Amniotic epithelial cell (primary cell): ENCODE measurements at regions not wholly inside any gene's neighbourhood (a gene's known extent, or its start where the extent isn't known, plus 50 kb on each side); places are given as distances from the start of the nearest gene placed in this dataset.

Source experiments
- DNase-seq: peaks from one replicate; pipeline ENCODE4 v3.0.0-alpha.2; 2010; ENCODE audit warnings: low read depth

DNA sequence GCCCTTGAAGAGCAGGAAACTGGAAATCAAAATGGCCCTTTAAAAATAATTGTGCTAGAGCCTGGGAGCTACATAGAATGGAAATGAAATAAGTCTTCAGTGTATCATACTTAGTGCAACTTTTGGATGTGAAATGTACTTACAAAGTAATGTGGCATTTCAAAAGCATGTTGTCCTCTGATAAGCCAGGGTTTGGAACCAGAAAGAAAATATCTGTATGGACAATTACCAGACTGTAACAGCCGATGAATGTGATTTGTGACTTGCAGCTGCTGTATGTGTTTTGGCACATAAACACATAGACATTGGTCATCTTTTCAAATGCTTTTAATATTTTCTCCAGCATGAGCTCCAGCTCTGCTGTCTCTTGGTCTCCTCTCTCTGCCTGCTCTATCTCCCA is 546.4 kb downstream of the OMA1 start:
- no peak for DNase-seq

DNA sequence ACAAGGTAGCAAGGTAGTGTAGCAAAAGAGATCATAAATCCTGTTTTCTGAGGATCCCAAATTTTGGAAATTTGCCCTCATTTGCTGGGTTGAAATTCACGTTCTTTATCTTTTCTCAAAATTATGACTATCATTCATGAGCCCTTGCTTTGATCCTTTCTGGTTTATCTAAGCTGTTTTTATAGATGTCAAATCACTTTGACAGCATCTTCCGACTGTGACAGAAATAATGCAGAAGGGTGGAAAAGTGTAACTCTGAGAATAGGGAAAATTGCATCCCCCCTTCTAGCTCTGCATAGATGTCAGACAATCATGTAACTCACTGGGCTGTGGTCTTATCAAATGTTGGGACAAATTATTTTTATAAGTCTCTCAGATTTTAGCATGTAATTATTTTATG is 550.1 kb downstream of the OMA1 start:
- no peak for DNase-seq

DNA sequence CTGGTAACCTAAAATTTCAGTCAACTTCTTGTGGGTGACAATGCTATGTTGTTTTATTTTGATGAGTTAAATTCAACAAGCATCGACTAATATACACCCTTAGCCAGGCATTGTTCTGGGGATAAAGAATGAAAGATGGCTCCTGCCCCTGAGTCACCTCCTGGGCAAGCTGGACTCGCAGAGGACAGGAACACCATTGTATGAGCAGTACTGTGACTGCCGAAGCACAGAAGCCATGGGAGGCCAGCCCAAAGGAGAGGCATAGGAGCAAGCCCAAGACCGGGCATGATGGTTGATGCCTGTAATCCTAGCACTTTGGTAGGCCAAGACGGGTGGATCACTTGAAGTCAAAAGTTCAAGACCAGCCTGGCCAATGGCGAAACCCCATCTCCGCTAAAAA is 555.2 kb downstream of the OMA1 start:
- DNase-seq, result no peak

DNA sequence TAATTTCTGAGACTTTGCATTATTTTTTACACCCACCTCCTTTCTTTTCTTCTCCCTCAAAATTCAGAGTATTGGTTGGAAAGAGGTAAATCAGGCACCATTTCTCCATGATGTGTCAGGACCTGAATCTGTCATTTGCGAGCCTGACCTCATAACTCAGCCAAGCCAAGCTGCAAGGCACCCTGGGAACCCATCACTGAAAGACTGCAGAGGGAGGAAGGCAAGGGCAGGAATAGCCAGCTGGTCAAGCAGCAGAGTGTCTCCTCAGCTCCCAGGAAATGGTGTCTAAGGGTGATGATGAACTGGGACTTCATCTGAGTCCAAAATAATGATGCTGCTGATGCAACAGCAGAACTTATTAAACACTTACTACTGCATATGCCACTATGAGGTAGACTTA is 556.6 kb downstream of the OMA1 start:
- DNase-seq, result no peak

DNA sequence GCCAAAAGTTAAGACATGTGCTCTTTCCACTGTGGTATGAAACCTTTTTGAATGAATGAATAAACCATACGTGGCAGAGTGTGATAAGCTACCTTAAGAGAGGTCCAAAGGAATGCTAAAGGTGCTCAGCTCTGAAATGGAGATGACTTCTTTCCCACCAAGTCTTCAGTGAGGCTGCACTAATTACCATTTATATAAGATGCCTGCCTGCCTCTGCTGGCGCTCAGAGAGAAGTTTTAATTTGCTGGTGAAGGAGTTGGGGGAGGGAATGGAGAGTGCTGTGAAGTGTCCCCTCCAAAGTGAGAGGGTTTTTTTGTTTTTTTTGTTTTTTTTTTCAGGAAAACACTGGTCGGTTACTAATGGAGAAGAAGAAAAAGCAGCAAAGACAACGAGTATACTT is 559.0 kb downstream of the OMA1 start:
- no peak for DNase-seq

DNA sequence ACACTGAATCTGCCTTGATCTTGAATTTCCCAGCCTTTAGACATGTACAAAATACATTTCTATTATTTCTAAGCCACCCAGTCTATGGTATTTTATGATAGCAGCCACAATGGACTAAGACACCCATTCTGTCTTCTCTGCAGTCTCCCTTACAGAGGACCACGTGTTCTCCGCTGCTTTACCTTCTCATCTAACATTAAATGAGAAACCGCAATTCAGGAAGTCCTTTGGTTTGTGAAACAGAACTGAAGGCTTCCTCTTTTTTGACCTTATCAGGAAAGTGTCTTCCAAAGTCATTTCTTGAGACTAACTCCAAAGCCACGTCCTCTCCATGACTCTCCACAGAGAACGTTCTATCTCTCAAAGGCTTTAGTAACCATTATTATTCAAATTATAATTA is 560.1 kb downstream of the OMA1 start:
- DNase-seq, result no peak

DNA sequence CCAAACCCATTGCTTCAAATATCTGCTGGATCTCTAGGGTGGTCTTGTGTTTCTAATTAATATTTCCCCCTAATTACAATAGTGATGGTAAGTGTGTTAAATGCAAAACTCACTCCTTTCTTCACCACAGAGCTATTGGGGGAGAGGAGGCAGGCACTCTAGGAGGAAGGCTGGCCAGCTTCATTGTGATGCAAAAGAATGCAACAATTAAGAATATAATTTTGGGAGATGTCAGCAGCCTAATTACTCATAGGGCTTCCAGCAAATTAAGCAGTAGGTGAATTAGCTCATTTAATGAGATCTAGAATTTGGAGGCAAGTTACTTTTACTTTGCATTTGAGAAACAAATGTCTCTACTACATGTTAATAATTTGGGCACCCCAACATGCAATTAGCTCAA is 560.4 kb upstream of the DAB1 start:
- DNase-seq, result no peak

DNA sequence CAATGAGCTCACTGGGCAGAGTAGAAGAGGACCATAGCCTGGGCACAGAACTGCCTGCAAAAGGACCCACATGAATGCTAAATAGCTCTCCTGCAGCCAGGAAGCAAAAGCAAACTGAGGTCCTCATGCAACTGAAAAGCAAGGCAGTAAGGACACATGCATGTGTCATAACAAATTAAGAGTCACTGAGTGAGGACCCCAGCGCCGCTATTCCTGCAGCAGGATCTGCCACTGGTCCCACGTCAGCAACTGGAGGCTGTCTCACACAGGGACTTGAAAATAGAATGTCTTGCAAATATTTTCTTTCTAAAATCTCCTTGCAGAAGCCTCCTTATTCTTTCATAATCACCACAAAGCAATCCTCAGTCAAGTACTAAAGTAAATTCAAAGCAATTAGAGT is 559.6 kb upstream of the DAB1 start:
- no peak for DNase-seq

DNA sequence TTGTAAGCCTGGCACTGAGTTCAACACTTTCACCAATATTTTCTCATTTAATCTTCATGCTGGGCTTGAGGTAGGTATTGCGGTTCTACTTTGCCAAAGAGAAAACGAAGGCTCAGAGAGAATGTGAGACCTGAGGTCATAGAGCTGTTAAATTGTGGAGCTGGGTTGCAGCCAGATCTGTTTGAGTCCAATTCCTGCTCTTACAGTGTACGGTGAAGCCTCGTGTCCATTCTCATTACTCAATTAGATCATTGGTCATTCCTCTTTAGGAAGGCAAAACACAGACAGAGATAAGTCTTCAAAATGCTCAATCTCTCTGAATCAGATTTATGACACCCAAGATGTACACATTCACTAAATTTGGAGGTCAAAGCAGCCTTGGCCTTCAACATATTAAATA is 559.0 kb upstream of the DAB1 start:
- no peak for DNase-seq

DNA sequence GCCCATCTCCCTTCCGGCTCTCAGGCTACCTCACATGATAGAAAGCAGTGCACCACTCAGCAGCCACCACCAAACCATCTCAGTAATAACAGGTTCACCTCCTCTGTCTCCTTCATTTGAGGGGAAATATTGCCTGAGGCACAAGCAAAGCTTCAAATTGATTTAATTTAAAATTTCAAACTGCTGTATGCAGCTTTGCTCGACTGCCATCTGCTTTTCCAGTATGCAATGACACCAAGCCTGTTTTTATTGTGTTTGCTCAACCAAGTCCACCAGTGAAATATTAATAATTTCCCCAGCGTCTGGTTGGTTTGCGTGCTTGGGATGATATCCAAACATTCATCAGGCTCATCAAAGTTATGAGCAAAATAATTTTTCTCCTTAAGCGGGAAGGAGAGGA is 552.4 kb upstream of the DAB1 start:
- no peak for DNase-seq

DNA sequence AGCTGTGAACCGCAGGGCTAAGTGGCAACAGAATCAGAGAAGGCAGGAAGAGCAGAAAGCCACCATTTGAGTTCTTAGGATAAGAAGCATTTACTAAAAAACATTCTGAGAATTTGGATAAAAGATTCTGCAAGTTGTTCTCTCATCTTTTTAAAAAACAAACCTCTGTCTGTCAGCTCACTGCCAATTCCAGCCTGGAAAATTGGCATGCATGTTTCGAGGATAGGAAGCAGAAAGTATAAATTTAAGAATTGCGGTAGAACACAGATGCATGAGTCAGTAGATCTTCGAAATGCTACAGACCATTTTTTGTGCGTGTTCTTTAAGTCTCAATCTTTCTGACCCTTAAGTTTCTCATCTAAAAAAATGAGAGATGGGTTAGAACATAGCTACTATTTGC is 544.5 kb upstream of the DAB1 start:
- no peak for DNase-seq

DNA sequence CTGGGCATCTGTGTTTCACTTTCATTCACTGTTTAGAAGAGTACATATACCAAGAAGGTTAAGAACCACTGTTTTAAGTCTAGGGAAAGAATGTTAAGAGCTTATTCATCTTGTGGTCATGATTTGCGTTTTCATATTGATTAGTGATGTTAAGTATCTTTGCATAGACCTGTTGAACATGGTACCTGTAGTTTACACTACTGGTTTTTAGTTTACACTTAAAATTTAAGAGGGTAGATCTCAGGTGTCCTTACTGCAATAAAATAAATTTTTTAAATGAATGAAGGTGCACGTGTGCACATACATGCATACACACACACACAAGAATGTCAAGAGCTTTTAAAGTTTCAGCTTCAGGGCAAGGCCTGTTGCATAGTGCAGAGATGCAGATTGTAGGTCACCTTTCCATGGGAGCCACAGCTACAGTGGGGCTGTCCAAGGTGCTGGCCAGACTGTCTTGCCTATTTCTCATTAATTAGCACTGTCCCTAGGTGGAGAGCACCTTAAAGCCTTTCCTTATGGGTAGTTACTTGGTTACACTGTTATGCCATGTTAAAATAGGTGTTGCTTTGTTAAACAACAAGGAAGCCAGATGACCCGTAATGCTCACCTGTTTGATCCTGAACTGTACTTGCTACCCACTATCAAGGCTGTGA is 543.0 kb upstream of the DAB1 start:
- DNase-seq, result no peak

DNA sequence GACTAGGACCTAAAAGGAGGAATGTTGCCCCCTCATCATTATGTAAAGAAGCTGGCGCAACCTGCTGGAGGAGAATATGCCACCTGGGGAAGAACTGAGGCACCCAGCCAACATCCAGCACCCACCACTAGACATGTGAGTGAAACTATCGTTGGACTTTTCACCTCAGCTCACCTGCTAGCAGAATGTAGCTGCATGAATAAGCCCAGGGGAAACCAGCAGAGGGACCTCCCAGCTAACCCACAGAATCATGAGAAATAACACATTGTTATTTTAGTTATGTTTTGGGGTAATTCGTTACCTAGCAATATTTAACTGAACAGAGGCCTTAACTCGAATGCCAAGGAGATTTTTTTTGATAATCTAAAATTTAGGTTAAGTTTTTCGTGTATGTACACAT is 542.5 kb upstream of the DAB1 start:
- DNase-seq, result no peak

DNA sequence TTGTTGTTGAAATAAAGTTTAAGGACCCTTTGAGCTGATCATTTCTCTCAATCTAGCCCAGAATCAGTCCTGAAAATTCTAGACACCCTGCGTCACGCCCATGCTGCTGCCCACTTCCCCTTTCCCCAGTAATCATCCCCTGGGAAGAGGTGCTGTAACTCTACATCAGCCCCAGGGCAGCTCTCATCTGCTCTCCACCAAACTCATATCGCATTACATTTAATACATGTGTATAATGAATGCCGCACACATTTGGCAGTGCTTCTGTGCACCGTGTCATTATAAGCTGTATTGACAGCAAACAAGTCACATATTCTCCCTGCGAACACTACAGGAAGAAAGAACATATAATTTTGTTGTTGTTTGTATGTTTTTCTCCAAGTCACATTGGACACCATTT is 539.7 kb upstream of the DAB1 start:
- DNase-seq, result no peak

DNA sequence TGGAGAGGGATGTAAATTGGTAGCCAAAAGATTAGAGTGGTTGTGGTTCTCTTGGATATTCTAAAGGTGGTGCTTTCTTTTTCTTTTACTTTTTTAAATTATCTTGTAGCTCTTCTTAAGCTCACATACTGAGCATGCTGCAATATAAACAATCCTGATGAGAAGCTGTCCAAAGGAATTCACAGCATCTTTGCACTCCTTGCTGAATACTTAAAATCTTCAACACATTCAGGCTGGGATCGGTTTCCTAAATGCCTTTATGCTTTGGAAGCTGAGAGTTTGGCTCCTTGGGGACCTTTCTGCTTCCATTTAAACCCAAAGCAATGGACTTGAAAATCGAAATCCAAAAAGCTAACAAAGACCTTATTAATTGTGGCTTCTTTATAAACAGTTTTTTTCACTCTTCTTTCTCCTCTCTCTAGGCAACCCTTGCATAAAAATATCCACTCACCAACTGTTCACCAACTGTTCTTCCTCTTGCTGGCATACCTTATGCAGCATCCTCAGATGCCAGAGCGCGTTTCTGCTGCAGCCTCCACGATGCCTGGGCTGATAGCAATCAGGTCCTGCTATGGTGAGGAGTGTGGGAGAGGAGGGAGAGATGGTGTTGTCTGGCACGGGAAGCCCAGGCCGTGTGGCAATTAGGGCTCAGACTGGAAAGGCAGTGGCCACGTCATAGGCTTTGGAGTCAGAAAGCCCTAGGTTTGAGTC is 535.8 kb upstream of the DAB1 start:
- DNase-seq, result no peak

DNA sequence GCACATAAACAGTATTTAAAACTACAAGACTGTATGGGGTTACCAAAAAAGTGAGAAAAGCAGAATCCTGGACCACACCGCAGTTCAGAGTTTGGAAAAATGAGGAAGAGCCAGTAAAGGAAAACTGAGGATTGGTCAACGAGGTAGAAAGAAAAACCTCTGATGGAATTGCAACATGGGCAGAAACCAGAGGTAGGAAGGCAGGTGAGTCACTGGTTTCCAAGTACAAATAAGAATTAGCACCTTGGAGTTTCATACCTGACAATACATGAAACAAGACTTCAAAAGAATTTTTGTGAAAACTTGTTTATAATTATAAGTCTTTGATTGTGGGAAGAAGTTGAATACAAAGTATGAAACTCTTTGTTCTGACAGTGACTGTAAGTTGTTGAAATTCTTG is 533.7 kb upstream of the DAB1 start:
- no peak for DNase-seq

DNA sequence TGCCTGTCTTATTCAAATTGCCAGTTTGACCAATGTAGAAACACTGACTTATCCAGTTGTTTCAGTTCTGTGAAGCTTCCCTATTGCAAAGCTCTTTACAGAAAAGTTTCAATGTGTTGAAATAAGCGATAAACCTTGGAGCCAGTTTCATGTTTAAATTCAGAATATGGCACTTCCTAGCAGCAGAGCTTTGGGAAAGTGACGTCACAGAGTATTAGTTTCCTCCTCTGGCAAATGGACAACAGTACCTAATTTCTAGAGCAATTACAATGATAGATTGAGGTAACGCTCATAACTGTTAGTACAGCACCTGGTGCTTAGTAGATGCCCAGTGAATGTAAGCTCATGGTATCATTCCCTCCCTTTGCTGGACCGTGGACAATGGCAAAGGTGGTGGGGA is 527.5 kb upstream of the DAB1 start:
- DNase-seq, result no peak

DNA sequence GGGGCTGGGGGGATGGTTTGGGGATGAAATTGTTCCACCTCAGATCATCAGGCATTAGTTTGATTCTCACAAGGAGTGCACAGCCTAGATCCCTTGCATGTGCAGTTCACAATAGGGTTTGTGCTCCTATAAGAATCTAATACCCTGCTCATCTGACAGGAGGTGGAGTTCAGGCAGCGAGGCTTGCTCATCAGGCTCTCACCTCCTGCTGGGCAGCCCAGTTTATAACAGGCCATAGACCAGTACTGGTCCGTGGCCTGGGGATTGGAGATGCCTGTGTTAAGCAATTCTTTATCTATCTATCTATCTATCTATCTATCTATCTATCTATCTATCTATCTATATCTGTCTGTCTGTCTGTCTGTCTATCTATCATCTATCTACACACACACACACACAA is 525.3 kb upstream of the DAB1 start:
- no peak for DNase-seq

DNA sequence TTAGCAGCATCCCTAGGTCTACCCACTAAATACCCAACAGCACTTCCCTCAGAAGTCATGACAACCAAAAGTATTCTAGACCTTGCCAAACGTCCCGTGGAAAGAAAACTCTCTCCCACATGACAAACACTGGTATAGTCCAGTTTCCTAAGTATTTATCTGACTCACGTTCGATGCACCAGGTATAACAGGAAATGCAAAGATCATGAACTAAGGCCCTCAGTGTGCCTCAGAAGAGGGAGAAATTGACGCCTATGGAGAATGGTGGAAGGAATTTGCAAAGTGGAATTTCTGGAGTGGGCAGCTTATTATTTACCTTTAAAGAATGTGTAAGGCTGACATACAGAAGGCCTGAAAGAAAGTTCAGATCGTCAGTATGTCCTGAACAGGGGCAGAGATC is 523.6 kb upstream of the DAB1 start:
- DNase-seq, result no peak

DNA sequence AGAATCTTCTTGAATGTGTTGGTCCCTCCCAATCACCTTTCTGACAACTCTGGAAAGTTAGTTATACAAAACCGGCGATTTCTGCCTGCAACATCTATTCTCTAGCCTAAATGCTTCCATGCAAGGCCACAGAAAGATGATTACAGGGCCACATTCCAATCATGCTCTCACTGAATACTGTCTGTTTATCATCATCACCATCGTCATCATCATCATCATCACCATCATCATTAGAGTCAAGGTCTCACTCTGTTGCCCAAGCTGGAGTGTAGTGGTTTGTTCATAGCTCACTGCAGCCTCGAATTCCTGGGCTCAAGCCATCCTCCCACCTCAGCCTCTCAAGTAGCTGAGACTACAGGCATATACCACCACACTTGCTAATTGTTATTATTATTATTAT is 521.2 kb upstream of the DAB1 start:
- no peak for DNase-seq

DNA sequence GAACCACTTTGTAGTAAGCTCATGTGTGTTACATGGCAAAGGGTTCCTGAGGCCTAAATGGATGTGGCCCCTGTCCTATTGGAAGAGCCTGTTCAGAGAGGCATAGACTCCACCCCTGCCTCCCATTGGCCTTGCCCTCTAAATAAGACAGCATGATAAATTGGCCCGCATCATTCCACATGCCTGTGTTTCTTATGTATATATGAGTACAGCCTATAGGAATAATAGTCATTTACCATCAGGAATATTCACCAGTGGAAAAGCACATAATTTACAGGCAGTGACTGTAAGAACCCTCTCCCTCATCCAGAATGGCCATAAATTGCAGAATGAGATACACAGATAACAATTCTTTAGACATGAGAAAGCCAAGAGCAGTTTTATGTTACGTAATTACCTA is 519.5 kb upstream of the DAB1 start:
- no peak for DNase-seq

DNA sequence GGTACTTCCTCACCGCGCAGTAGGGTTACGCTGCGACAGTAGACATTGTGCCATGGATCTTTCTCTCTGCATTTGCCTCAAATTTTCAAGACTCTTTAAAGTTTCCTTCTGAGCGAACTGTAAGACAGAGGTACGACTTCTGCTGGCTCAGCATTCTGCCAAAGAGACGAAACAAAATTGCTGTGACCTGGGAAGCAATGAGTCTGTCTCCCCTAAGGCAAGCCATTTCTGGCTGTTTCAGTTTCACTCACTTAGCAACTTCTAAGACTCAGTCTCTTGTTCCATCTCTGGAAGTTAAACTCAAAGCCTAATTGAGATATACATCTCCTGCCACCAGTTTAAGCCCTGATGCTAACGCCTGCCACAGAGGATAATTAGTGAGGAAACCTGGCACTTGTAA is 510.9 kb upstream of the DAB1 start:
- DNase-seq, result no peak

DNA sequence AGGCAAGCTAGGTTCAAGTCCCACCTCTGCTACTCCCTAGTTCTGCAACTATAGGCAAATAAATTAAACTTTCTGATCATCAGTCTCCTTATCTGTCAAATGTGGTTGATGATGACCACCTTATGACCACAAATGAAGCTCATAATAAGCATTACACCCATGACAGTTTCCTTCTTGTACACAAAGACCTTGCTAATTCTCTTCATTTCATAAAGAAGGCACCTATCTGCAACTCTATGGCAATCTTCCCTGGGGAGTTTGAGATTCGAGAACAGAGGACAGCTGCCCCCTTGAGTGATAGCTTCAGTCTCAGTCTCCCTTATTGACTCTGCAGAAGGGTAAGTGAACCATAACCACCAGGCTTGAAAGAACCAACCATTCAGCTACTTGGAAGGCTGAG is 503.1 kb upstream of the DAB1 start:
- DNase-seq, result no peak

DNA sequence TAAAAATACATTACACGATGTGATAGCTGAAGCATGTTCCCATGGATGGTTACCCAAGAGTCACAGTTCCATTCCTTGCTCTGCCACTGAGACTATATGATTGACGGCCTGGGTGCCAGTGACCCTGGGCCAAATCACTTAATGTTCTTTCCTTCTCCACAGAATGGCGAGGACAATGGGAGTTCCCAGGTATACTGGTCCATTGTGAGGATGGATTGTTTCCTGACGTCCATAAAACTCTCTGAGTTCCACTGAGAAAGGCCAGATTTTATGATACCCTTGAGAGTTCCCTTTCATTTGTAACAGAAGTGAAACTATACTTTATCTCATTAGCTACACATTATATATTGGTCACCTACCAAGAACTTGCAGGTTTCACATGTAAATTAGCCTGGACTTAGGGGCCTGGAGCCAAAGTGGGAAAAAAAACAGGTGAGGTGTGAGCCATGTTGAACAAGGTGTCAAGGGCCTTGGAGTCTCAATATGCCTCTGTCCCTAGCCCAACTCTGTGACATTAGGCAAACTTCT is 502.2 kb upstream of the DAB1 start:
- no peak for DNase-seq
